Activated T-helper 1 cell treated with anti-CD3 and anti-CD28 coated beads, Interleukin-2, amount 50 U/mL, for 16 hours (primary cell): ENCODE measurements at regions not wholly inside any gene's neighbourhood (a gene's known extent, or its start where the extent isn't known, plus 50 kb on each side); places are given as distances from the start of the nearest gene placed in this dataset.

ENCODE experiments used
- DNase-seq, 2 donors: peaks; one replicate each; pipeline ENCODE4 v3.0.0-alpha.2; 2020; ENCODE audit warnings: low read depth in 1 of 2, low spot score in 1 of 2

DNA sequence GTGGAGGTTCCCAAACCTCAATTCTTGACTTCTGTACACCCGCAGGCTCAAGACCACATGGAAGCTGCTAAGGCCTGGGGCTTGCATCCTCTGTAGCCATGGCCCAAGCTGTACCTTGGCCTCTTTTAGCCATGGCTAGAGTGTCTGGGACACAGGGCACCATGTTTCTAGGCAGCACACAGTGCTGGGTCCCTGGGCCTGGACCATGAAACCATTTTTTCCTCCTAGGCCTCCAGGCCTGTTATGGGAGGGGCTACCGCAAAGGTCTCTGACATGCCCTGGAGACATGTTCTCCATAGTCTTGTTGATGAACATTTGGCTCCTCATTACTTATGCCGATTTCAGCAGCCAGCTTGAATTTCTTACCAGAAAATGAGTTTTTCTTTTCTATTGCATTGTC is 701.4 kb downstream of the FGF9 start:
- no peak for DNase-seq

DNA sequence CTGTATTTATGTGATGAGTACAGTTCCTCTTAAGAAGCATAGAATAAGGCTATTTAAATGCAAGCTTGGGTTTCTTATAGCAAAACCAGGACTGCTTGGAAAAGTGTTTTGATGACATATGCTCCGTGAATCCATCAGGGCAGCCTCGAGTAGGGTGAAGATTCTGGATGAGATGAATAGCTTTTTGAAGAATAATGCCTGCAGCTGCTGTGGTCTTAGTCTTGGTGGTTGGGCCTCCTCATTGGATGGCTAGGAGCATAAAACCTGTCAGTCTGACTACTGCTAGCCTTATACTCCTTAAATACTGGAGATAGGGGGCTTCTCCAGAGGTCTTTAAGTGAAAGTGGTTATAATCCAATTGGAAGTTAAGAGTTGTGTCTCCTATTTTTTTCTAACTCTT is 704.3 kb downstream of the FGF9 start:
- DNase-seq, result no peak

DNA sequence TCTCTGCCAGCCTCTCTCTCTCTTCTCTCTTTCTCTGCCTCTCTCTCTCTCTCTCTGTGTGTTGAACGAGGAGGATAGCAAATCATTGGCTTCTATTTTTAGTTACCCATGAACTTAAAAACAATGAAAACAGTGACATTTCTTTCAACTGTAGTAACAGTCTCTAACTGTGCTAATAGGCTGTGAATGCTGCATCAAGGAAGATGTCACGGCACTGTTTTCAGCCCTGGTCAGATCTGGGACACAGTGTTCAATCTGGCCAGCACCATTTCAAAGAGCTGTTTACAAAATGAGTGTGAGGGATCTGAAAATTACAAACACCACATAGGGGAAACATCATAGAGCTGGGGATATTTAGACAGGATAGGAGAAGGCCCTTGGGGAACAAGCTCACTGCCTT is 717.0 kb downstream of the FGF9 start:
- no peak for DNase-seq

DNA sequence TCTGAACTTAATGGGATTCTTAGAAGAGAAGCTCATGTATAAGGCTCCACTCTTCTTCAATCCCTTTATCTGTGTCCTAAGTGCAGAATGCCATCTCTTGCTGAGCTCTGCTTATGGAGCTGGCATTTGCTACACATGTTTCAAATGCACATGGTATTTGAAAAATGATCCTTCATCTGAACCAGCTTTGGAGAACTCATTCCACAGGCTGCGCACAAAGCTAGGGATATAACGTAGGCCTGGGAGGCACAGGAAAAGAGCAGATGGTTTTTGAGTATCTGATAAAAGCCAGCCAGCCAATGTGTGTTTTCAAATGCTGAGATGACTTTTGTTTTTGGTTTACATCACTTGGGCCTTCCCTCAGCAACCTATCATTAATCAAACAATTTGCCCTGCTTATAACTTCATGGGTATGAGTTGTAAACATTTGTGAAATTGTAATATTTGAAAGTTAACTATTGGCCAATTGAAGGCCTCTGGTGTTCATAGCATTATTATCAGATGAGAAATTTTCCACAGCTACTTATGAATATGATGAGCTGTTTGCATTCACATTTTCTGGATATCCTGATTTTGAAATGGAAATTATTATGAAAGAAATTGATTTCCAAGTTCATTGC is 729.0 kb downstream of the FGF9 start:
- no peak for DNase-seq

DNA sequence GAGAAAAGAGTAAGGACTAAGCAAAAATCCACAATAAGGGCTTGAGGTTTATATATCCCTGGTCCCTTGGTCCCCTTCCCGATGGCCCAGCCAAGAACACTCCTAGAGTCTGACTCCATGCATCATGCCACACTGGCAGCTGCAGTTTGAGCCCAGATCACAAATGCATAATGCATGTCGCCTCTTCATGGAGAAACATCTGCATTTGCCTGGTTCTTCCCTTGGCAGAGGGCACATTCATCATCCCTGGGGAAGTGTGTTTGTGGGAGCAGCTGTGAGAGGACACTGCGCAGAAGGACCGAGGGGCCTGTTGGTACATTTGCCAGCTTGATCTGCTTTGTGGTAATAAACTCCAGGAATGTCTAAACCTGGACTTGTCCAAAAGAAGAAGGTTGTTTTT is 731.8 kb downstream of the FGF9 start:
- no peak for DNase-seq

DNA sequence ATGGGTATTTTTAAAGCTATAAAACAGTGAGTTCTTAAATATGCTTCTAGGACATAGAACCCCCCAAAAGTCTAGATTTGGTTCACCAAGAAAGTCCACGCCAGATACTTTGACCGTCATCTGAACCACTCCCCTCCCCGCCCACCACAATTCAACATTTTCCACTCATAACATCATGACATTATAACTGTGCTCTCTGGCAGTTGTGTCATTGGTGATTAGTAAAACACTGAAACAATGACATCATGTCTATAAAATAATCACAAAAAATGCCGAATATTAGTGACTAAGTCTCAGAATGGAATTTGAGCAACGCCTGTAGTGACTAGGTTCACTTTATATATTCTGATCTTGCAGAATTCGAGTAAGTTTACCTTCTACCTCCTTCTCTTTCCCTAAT is 732.3 kb downstream of the FGF9 start:
- DNase-seq, result no peak

DNA sequence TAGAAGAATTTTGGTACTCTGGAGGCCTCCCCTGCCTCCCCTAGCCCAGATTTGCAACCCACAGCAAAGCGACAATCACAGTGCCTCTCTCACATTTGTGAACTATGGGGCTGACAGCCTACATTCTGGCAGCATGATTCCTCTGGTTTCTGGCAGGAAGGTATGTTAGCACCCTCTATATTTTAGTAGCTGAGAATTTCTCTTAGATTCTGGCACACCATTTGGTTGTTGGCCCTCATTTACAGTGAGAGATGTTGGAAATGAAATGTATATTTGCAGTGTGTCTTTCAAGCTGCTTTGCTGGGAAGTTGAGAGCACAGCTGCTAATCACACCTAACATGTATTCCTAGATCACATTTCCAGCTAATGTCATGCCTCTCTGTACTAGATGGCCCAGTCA is 735.0 kb downstream of the FGF9 start:
- DNase-seq, result no peak

DNA sequence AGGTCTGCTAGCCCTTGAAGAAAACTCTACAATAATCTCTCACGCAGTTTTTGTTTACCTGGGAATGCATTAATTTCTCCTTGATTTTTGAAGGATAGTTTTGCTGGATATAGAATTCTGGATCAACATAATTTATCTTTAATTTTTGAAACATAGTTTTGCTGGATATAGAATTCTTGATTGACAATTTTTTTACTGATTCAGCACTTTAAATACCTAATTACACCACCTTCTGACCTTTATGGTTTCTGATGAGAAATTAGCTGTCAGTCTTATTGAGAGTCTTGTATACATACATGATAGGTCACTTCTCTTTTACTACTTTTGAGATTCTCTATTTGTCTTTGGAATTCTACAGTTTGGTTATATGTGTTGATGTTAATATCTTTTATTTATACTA is 741.6 kb downstream of the FGF9 start:
- DNase-seq, result no peak

DNA sequence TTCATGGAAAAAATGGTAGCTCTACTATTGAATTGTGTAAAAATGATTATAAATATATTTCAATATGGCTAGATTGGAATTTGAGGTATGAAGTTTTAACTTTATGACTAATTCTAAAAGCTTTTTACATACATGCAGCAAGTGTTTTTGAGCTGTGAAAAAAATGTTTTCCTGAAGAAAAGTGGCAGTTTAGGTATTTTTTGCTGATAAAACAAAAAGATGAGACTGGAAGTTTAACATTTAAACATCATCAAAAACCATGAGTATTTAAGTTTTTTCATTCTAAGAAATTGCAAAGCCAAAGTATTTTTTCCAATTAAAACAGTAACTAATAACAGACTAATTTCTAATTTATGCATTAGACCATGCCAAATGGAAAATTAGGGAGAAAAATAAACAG is 751.1 kb downstream of the FGF9 start:
- no peak for DNase-seq

DNA sequence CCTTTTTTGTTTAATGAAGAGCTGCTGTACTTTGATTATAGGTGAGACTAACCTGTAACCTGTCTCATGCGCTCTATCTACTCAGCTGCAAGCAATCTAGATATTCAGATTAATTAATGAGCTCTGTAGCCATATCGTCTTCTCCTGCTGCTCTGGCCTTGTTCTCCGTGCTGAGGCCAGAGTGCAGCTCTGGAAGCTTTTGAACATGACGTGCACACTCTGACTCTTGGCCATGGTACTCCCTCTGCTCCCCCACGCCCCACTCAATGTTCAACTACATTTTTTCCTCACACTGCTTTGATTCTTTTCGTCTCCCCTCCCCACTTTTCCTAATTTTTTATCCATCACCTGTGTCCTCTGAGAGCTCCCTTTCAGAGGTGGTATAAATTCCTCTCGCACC is 751.8 kb downstream of the FGF9 start:
- no peak for DNase-seq

DNA sequence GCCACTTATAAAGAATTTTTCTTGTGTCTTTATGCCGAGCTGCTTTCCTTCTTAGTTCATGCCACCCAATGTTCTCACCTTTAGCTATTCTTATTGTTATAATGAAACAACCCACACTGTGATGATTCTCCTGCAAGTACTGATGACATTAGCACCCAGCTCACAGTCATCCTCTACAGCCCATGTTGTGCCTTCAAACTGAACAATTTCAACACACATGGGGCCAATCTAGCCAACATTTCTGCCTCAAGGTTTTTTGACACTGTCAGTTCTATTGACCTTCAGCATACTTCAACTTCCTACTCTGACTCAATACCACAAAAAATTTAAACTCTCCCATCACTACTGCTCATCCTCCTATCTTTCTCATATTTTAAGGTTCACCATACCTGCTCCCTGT is 752.4 kb downstream of the FGF9 start:
- no peak for DNase-seq

DNA sequence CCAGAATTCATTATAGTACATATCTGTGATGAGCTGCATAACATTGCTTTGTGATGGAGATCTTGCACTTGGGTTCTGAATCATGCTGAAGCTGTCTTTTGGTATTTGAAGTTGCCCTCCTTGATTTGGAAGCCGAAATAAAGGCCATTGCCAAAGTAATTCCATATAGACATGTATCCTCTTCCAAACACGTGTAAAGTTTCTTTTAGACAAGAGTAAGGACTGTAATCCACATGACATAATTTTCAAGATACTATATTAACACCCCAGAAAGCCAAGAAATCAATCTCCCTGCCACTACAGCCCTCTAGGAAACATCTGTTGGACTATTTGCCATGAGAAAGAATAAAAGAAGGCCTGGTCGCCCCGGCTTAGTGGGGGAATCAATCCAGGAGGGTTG is 754.2 kb downstream of the FGF9 start:
- DNase-seq, result no peak

DNA sequence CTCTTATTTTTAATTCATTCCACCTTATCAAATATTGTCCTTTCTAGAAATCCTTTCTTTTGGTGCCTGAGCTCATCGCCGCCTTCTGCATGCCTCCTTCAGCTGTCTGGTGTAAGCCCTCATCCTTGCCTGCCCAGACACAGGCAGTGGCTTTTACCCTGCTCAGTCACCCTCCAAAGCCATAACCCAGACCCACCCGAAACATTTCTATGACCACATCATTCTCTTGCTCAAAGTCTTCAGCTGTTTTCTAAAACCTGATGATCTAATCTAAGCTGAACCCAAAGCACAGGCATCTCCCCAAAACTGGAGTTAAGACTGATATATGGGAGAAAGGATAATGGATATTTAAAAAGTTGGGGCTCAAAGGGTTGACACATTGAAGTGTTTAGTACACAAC is 753.7 kb upstream of the SGCG start:
- no peak for DNase-seq

DNA sequence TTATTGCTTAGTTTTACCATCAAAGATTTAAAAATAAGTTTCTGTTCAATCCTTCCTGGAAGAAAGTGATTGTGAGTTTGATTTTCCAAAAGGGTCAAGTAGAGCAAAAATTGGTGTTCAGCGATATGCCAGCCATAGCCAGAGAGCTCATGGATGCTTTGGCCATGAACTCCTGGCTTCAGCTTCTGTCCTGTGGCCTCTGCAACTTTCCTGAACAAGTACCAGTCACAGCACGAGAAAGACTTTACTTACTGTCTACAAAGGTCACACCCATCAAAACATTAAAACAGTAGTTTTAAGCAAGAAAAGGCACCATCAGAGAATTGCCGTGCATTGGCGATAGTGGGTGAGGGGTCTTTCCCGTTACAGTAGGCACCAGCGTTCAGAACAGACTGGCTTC is 753.0 kb upstream of the SGCG start:
- no peak for DNase-seq

DNA sequence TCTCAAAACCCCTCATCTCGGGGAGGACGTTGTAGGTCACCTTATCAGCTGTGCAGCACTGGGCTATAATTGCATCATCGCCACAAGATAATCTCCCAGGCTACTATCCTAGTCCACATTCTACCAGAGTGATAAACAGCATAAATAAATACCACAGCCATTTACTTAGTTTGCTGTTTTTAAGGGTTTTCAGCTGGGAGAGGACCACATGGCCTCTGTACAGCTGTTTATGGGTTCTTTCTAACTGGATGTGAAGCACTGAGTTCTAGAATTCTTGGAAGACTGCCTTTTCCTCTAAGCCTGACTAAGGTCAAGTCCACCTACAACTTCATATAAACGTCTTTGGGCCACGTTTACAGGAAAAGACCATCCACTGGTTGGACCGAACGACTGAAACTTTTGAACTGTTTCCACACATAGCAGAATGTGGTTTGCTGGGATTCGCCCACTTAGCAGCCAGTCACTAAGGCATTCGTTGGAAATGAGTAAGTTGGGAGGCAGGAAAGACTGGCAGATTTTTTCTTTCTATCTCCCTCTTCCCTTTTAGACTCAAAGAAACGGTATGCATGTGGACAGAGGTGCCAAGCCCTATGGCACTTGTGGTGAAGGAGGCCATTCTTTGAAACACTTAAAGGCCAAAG is 752.5 kb upstream of the SGCG start:
- DNase-seq, result no peak

DNA sequence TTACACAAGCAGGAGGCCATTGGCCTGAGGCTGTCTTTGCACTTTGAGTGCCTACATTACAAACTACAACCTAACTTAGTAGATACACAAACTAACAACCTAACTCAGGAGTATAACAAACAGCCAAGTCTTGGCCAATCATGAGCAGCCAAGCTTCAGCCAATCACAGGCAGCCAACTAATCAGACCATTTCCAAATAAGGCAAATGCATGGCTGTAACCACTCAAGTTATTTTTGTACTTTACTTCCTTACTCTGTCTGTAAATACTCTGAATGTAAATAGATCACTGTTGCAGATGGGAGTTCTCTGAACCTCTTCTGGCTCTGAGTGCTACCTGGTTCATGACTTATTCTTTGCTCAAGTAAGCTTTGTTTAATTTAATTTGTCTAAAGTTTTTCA is 748.1 kb upstream of the SGCG start:
- DNase-seq, result no peak

DNA sequence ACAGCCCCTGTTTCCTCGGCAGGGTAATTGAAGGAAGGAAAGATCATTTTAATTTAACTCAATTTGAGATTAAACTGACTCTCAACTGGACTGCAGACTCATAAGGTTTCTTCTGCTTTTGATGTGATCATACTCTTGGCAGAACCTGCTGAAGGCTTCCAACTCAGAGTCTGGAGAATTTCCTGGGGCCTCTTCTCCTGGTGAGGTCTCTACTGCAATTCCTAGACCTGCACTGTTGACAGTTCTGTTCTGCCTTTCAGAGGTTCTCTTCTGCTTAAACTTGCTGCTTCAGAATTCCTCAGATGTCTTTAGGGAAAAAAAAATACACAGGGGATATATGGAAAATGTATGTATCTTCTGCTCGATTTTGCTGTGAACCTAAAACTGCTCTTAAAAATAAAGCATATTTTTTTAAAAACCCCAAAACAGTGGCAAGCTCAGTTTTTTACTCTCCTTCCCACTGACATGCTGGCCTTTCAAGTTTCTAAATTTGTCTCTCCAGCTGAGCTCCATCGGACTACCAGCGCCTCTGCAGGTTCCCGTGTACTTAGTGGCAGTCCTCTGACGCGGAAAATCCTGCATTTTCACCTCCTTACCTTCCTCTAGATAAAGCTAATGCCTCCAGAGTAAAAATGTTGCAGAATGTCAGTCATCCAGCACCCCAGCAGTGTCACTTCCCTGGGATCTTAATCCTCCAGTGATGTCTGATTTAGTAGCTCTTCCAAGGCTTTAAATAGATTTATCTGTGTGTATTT is 733.5 kb upstream of the SGCG start:
- no peak for DNase-seq

DNA sequence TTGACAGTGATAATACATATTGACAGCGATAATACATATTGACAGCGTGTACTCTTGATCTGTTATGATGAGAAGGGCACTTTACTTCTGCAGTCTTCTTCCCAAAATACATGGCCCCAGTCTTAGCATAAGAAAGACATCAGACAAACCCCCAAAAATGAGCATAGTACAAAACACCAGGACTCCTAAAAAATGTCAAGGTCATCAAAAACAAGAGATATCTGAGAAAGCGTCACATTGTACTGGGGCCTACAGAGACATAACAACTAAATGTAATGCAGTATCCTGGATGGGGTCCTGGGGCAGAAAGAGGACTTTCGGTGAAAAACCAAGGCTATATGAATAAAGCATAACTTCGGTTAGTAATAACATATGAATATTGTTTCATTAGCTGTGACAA is 731.5 kb upstream of the SGCG start:
- no peak for DNase-seq

DNA sequence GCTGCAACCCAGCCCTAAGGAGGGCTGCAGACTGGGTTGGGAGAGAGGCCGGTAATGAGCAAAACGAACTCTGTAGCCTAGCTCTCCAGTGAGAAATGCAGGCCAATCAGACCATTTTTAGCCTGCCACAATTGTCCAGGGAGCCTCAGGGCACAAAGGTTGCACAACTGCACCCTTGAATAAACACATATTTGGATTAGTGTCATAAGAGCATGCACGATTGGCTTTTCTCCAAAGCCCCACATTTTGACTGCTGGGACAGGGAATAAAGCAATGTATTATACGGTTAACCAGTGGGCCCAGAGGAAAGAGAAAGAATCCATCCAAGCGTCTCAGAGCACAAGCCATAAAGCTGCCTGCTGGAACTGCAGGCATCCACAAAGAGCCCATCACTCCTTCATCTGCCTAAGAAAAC is 729.4 kb upstream of the SGCG start:
- DNase-seq, result no peak

DNA sequence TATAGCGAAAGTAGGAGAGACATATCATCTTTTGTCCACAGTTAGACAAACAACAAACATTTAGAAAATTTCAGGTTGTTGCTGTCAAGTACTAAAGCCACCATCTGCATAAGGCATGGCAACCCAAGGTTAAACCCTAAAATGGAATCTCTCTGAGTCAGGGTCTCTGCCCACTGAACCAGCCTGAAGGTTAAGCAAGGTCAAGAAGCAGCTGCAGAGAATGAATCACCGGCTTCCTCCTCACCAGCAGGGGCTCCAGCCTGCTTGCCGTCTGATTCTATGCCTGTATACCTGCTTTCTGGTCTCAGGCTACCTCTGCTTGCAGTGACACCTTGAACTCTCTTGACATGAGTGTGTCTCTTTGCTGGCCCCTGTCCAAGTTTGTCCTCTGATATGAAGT is 726.2 kb upstream of the SGCG start:
- DNase-seq, result no peak

DNA sequence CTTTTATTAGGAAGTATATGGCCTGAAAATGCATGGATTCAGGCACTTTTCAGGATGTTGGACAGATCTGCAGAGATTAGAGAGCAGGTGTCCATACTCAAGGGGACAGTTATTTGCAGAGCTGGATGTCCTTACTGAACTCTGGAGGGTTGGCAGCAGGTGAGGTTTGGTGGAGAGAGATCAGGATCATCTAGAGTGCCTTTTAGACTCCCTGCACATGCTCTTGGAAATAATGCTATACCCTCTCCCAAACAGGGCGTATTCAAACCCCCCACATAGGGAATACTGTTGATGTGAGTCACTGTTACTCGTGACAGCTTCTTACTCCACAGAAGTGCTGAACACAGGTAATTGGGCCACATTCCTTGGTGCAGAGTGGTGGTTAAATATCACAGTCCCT is 725.7 kb upstream of the SGCG start:
- DNase-seq, result no peak

DNA sequence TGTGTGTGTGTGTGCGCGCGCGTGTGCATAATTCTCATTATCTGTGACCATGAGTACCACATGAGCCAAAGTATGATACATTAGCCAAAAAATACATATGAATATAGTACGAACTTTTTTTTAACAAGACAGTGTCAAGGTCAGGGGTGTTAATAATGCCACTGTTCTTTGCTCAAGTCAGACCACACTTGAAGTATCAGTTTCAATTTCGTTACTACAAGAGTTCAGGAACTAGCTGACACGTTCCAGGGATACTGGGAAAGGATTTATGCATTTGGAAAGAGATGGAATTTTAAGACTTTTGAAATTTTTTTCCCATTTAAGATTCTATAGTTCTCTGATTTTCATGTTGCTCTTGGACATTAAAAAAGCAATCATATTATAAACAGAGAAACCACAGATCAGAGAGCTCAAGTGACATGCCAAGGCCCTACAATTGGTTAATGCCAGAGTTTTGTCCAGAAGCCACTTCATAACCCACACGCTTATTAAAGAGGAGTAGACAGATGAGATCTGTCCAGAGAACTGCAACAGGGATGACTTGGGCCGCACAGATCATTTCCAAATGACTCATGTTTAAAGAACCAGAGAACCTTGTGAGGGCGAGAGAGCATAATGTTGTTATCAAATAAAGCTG is 718.8 kb upstream of the SGCG start:
- DNase-seq, result no peak
